ENCODE measurements at regions not wholly inside any gene's neighbourhood (a gene's known extent, or its start where the extent isn't known, plus 50 kb on each side); places are given as distances from the start of the nearest gene placed in this dataset.
"Not testable (repeated sequence)": the region's sequence is repeated elsewhere in the genome, so short reads cannot be mapped to it uniquely, and the experiment has no call there.

DNA sequence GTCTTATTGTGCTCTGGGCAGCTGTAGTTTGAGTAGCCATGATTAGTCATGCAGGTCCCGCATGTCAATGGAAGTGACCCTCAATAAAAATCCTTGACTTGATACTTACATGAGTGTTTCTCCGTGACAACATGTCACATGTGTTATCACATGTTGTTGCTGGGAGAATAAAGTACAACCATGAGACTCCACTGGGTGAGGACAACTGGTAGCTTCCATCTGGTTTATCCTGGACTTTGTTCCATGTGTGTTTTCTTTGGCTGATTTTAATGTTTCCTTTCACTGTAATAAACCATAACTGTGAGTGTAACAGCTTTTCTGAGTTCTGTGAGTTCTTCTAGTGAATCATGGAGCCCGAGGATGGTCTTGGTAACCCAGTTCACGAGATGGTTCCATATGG, 63.1 kb upstream of the NDN start:
- DNase-seq (ENCODE audit: low read depth in 2 of 2) = no peak

DNA sequence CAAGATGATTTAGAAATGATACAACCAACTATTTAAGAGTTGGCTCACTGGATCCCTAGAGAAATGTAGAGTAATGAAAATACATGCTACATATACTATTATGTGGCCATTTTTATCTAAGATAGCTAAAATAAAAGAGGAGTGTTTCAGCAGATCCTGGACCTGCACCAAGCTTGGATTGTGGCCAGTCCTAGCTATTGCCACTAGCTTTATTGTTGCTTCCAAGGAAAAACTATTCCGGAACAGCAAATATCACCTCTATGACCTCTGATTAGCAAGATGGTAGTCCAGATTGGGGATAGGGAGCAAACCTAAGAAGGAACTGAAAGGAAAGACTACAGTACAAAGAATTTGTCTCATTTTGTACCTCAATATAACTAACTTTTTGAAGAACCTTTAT, 63.7 kb upstream of the NDN start:
- no peak for DNase-seq (ENCODE audit: low read depth in 2 of 2)

DNA sequence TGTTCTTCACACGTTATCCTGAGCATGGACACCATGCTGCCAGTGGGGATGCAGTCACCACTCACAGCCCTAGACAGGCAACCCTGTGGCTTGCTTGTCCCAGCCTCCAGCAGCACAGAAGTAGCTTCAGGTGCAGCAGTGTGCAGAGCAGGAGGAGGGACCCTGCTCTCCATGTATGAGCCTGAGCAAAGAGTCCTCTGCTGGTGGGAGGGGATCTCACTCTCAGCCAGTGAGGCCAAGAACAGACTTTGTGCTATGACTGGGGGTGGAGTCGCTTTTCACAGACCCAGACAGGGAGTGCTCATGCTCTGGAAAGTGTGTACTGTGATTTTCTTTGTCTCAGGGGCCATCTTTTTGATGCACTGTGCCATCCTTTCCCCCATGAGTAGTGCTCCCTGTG, 66.1 kb upstream of the NDN start:
- DNase-seq (ENCODE audit: low read depth in 2 of 2) = no peak

DNA sequence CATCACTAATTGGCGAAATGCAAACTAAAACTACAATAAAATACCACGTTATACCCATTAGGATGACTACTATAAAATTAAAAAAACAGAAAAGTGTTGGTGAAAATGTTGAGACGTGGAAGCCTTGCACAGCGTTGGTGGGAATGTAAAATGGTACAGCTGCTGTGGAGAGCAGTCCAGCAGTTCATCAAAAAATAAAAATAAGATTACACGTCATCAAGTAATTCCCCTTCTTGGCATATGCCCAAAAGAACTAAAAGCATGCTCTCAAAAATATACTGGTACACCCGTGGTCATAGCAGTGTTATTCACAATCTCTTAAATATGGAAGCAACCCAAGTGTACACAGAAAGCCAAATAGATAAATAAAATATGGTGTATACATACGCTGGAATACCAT, 71.8 kb upstream of the NDN start:
- no peak for DNase-seq (ENCODE audit: low read depth in 2 of 2)

DNA sequence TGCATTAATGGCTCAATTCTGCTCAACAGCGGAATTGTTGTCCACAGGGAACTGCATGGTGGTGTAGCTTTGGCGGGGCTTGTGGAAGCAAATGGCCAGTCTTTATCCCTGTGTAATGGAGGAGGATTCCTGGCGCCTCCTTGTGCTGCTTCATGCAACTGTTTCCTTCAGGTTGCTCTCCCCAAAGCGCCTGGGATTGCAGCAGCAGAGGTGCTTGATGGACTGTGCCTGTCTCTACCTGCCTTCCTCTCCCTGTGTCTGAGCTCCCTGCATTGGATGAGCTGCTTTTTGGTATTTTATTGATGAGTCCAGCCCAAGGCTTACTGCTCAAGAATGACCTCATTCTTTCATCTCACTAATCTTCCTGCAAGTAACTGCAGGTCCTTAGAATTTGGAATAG, 72.9 kb upstream of the NDN start:
- no peak for DNase-seq (ENCODE audit: low read depth in 2 of 2)

DNA sequence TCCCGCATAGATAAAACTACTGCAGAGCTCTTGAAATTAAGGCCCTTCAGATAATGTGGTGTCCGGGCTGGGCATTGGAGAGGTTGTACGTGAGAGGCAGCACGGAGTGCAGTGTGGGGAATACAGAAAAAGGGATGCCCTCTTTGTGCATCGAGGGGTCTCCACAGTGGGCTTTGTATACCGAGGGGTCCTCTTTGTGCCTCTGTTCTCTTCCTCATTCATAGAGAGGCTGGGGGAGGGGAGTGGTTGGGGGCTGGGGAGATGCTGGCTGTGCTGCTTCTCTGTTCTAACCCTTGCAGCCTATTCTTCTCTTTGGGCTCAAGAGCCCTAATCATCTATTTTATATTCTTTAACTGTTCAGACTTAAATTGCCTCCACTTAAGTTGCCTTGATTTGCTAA, 74.3 kb upstream of the NDN start:
- DNase-seq (ENCODE audit: low read depth in 2 of 2) = no peak

DNA sequence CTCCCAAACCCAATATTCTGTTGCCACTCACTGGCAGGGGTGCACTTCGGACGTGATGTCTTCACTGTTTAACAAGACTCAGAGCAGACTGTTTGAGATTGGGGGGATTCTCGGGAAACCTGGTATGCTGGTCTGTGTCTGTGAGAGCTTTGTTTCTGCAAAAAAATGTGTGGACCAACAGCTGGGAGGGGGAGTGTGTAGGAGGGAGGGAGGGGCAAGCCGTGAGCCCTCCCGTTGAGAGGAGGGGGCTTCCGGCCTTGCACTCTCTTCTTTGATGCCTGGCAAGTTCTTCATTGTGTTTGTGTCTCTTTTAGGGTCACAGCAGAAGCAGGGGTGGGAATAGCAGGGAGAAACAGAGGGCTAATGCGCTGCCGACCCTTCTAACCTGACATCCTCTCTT, 74.9 kb upstream of the NDN start:
- no peak for DNase-seq (ENCODE audit: low read depth in 2 of 2)

DNA sequence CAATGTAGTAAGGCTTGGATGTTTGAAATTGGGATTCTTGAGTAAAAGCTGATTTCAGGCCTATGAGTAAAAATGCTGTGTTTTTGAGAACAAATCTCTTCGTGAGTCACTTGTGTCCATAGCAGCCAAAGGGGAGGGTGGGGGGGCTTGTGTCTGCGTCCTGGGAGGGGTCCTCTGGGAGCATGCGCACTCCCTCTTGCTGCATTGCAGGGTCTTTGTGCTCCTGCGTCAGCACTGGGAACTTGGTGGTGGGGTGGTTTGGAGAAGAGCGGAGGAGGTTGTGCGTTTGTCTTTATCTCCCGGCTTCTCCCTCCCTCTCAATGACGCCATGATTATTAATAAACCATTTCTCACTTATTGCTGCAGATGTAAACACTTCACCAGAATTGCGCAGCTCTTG, 75.9 kb upstream of the NDN start:
- no peak for DNase-seq (ENCODE audit: low read depth in 2 of 2)

DNA sequence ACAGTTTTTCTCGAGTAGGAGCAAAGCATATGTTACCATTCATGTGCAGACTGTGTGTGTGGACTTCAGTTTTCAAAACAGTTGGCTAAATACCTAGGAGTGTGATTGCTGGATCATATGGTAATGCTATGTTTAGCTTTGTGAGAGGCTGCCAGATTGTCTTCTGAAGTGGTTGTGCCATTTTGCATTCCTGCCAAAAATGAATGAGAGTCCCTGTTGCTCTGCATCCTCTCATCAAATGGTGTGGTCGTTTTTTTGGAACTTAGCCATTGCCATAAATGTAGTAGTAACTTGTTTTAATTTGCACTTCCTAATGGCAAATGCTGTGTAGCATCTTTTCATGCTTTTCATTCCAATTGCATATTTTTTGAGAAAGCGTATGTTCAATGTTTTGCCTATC, 77.2 kb upstream of the NDN start:
- no peak for DNase-seq (ENCODE audit: low read depth in 2 of 2)

DNA sequence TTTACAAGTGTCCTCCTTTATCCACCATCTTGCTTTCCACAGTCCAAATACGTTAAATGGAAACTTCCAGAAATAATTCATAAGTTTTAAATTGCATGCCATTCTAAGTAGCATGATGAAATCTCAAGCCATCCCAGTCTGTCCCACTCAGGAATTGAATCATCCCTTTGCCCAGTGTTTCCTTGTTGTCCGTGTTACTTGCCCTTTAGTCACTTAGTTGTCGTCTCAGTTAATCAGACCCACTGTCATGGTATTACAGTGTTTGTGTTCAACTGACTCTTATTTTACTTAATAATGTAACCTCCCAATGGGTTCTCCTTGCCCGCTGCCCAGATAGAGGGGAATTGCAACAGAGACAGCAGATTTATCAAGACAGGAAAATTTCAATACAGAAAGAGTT, 77.6 kb upstream of the NDN start:
- DNase-seq (ENCODE audit: low read depth in 2 of 2) = no peak

DNA sequence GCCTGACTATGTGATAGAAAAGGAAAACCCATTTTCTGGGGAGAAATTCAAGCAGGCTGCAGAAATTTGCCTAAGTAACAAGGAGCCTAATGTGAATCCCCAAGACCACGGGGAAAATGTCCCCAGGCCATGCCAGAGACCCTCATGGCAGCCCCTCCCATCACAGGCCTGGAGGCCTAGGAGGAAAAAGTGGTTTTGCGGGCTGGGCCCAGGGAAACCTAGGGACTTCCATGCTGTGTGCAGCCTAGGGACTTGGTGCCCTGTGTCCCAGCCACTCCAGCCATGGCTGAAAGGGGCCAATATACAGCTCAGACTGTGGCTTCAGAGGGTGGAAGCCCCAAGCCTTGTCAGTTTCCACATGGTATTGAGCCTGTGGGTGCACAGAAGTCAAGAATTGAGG, 79.7 kb upstream of the NDN start:
- not testable (repeated sequence) for DNase-seq (ENCODE audit: low read depth in 2 of 2)

DNA sequence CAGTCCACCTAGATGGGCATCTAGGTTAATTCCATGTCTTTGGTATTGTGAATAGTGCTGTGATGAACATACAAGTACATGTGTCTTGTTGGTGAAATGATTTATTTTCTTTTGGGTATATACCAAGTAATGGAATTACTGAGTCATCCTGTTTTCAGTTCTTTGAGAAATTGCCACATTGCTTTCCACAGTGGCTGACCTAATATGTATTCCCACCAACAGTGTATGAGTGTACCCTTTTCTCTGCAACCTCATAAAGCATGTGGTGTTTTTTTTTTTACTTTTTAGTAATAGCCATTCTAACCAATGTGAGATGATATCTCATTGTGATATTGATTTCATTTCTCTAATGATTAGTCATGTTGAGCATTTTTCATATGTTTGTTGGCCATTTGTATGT, 86.0 kb upstream of the NDN start:
- no peak for DNase-seq (ENCODE audit: low read depth in 2 of 2)

DNA sequence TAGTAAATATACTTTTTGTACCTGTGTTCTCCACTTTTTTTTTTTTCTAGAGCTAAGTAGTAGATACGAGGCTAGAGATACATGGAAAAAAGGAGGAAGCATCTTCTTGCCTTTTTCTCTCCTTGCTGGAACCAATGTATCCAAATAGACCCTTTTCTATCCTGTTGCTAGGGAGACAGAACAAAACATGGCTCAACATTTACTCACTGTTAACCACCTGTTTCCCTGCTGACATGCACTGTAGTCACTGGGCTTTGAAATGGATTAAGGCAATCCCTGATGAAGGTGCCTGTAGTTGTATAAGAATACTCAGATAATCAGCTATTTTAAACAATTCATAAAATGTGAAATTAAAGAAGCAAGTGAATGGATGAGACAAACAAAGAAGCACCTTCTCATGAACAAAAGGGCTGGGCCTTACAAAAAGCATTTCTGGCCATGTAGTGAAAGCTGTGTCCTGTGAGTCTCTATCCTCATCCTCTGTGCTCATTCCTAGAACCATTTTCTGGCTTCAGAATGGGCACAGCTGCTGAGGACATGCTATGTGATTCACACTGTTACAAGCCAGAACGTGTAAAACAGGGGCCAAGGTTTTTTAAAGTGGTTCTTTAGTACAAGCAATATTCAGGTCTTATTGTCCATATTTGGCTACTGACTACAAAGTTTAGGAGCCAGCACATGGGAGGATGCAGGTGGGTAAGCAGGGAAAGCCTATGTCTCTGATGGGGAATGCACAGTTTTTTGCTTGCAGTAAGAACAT, 100.4 kb upstream of the NDN start:
- DNase-seq (ENCODE audit: low read depth in 2 of 2) = no peak

DNA sequence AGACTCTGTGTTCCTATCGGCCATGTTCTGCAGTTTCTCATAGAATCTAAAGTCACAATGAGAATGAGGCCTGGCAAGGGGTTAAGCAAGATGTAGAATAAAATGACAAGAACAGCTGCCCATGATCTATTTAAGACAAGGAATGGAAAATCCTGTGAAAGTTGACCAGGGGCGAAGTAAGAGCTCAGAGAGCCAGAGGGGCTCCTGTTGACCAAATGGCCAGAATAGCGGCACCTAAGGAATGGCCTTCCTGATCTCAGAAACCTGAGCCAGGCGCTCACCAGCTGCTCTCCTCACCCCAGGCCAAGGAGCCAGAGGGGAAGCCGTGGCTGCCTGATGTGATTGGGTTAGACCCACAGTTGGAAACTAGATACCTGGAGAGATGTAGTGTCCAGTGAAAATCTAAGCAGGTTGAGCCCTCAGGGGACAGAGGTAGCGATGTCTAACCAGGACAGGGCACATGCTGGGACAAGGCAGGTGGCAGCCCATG, 106.1 kb upstream of the NDN start:
- no peak for DNase-seq (ENCODE audit: low read depth in 2 of 2)

DNA sequence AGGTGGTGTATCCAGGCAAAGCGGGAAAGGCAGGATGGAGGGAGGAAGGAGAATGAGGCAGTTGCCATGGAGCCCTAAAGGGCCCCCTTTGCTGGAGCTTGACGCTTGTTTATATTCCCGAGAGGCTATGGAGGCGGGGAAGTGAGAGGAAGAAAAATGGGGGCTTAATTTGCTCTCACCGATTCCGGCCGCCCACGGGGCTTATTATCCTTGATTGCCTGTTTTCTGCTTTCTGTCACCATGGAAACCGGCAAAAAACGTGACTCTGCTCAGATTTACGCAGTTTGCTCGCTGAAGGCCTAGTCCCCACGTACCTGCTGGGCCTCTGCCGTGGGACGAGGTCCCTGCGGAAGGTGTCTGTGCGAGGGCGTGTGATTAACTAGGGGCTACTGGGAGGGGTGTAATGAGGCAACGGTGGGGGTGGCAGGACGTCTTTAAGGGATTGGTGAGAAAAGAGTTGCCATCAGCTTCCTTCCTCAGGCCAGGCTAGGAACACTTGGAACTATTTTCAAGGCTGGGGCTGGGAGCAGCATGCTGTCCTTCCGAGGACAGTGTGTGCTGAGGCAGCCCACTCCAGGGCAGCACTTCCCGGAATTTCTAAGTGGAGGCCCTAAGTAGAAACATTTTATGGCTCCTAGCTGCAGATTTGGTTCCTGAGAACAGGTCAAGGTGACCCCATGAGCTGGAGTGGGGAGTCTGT, 110.8 kb upstream of the NDN start:
- DNase-seq (ENCODE audit: low read depth in 2 of 2) = no peak

DNA sequence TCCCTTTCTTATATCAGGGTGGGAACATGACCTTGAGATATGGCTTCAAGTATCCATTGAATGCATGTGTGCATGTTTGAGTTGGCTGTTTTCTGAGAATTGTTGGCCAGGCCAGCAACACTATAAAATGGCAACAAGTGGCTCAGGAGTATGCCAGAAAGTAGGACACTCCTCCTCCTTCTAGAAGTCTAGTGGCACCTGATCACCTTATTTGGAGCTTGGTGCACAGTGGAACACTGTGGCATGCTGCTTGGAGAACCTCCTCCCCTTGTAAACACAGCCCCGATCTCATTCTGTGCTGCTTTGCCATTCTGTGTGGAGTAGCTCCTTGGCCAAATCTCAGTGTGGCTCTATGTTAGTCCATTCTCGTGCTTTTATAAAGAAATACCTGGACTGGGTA, 114.8 kb upstream of the NDN start:
- no peak for DNase-seq (ENCODE audit: low read depth in 2 of 2)

DNA sequence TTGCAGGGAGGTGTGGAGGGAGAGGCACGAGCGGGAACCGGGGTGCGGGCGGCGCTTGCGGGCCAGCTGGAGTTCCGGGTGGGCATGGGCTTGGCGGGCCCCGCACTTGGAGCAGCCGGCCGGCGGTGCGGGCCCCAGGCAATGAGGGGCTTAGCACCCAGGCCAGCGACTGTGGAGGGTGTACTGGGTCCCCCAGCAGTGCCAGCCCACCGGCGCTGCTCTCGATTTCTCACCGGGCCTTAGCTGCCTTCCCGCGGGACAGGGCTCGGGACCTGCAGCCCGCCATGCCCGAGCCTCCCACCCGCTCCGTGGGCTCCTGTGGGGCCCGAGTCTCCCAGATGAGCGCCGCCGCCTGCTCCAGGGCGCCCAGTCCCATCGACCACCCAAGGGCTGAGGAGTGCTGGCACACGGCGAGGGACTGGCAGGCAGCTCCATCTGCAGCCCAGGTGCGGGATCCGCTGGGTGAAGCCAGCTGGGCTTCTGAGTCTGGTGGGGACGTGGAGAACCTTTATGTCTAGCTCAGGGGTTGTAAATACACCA, 115.9 kb upstream of the NDN start:
- not testable (repeated sequence) for DNase-seq (ENCODE audit: low read depth in 2 of 2)

DNA sequence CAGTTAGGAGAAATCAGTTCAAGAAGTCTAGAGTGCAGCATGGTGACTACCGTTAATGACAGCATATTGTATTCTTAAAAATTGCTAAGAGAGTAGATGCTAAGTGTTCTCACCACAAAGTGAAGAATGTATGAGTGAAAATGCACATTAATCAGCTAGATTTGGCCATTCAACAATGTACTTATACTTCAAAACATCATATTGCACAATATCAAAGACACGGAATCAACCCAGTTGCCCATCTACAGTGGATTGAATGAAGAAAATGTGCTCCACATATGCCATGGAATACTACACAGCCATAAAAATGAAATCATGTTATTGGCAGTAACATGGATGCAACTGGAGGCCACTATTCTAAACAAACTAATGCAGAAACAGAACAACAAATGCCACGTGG, 119.9 kb upstream of the NDN start:
- no peak for DNase-seq (ENCODE audit: low read depth in 2 of 2)

DNA sequence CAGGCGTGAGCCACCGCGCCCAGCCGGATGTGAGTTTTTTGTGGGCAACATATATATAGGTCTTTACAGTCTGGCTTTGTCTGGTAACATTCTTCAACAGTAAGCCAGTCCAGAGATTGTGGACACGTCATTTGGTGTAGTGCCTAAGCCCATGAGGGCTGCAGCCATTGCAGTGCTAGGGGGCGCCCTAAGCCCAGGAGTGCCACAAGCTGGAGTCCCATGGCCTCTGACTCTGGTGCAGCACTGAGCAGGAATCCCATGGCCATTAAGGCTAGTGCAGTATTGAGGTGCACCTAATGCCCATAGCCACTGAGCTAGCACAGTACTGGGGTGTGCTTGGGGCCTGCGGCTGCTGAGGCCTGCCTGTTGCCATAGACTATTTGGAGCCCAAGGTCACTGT, 136.4 kb upstream of the NDN start:
- DNase-seq (ENCODE audit: low read depth in 2 of 2) = no peak

DNA sequence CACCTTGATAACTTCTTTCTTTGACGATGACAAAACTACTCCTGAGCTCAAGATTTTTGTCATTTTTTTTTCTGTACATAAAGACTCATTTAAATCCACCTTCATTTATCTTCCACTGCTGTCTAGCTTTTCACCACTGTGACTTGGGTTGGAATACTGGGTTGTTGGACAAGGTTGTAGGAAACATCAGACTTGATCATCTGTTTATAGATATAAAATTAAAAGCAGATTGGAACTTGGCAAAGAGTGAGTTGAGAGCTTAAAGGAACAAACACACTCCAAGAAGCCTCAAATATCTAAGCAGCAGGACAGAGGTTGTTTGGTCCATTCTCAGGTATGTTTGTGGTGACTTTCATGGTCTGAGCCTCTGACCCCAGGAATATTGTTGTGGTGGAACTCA, 141.7 kb upstream of the NDN start:
- DNase-seq (ENCODE audit: low read depth in 2 of 2) = no peak

DNA sequence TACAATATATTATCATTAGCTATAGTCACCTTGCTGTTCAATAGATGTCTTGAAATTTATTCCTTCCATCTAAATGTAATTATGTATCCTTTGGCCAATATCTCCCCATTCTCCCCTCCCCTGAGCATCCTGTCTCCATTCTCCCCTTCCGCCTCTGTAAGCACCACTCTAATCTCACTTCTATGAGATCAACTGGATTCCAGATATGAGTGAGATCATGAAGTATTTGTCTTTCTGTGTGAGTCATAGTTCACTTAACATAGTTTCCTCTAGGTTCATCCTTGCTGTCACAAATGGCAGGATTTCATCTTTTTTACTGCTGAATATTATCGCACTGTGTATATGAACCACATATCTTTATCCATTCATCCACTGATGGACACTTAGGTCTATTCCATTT, 148.8 kb upstream of the NDN start:
- no peak for DNase-seq (ENCODE audit: low read depth in 2 of 2)

DNA sequence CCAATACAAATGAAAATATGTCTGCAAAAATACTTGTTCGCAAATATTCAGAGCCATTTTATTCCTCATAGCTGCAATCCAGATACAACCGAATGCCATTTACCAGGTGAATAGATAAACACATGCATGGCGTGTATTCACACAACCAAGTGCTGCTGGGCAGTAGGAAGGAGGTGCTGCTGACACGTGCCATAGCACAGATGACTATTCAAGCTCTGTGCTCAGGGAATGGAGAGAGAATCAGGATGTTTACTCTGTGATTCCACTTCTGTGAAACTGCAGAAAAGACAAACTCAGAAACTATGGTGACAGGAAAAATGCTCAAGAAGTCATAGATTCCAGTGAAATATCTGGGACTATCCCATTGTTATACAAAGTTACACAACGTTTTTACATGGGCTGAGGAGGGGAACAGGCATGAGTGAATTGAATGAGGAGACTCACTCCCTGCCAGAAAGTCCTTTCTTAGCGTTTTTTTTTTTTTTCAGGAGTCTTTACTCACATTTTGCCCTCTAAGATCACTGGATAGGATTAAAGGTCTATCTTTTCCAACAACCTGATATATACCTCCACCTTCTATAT, 152.9 kb upstream of the NDN start:
- DNase-seq (ENCODE audit: low read depth in 2 of 2) = no peak

DNA sequence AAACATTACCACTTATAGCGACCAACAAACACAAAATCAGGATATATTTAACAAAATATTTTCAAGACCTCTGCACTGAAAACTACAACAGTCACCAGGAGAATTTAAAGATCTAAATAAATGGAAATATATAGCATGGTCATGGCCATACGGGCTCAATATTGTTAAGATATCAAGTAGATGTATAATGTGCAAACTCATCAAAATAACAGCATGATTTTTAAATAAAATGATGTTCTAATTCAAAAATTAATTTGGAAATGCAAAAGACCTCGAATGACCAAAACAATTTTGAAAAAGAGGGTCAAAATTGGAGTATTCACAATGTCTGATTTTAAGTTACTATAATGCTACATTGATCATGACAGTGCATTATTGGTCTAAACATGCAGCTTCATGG, 159.1 kb upstream of the NDN start:
- no peak for DNase-seq (ENCODE audit: low read depth in 2 of 2)
